ENCODE measurements at regions not wholly inside any gene's neighbourhood (a gene's known extent, or its start where the extent isn't known, plus 50 kb on each side); places are given as distances from the start of the nearest gene placed in this dataset.

DNA sequence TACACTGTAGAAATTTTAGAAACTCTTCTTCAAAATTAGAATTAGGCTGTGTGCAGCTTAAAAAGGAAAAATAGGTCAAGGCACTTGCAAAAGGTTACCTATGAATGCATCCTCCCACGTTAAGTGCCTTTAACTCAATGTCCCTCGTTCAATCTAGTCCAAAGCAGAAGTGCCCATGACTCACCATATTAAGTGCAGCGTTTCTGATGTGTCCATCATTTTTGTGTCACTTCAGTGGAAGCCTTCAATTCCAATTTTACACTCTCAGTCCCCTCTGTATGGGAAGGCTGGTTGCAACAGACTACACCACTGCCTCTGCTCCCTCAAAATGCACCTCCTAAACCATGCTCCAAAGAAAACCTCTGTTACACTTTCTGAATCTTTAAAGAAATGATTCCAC is 53.4 kb downstream of the FOXB1 start:
- Histone ChIP-seq H3K4me3 (no peak overlapping the region), H3K4me1 (no peaks in the 10 kb centered on the region), H3K9me3 (peaks cover 0 to 9% (median 0%) of the 10 kb centered on the region in 3 donors), H3K27me3 (peaks cover 0 to 2% (median 0%) of the 10 kb centered on the region in 3 donors), H3K27ac (no peak overlapping the region), H3K36me3 (no peaks in the 10 kb centered on the region)
- DNase-seq (no peak), ATAC-seq (no peak)
- in situ Hi-C loops (cut with MboI; ENCODE audit: low sequenced_read_pairs in 4 of 4) (no loop called here), intact Hi-C loops (cut with DNase I; ENCODE audit: low total_unique reads) (no loop called here)
- TF ChIP-seq, protein P1, sequence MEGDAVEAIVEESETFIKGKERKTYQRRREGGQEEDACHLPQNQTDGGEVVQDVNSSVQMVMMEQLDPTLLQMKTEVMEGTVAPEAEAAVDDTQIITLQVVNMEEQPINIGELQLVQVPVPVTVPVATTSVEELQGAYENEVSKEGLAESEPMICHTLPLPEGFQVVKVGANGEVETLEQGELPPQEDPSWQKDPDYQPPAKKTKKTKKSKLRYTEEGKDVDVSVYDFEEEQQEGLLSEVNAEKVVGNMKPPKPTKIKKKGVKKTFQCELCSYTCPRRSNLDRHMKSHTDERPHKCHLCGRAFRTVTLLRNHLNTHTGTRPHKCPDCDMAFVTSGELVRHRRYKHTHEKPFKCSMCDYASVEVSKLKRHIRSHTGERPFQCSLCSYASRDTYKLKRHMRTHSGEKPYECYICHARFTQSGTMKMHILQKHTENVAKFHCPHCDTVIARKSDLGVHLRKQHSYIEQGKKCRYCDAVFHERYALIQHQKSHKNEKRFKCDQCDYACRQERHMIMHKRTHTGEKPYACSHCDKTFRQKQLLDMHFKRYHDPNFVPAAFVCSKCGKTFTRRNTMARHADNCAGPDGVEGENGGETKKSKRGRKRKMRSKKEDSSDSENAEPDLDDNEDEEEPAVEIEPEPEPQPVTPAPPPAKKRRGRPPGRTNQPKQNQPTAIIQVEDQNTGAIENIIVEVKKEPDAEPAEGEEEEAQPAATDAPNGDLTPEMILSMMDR (IDR thresholded peaks at IDR 0.05 in 4 of 5, conservative IDR thresholded peaks at IDR 0.05 in 1 of 5), result no peak
- TF ChIP-seq POLR2A (IDR thresholded peaks at IDR 0.05), result no peak

DNA sequence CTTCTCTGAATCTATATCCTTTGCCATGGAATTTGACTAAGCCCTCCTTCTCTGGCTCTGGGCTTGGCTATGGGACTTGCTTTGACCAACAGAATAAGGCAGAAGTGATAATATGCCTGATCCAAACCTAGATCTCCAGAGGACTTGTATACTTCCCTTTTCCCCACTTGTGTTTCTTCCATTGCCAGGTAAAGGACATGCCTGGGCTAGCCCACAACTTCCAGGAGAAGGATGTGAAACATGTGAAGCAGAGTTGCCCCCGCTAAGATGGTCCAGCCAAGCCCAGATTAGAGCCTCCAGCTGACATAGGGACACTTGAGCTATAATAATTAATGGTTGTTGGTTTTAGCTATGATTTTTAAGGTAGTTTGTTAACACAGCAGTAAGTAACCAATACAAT is 55.1 kb downstream of the FOXB1 start:
- in situ Hi-C loops (cut with MboI; ENCODE audit: low sequenced_read_pairs in 4 of 4) (no loop called here), intact Hi-C loops (cut with DNase I; ENCODE audit: low total_unique reads) (no loop called here)
- no peaks in the 10 kb centered on the region for H3K4me1 ChIP-seq
- no peaks in the 10 kb centered on the region for H3K36me3 ChIP-seq
- H3K27ac ChIP-seq, result no peak overlapping the region
- no peak for DNase-seq
- no peak overlapping the region for H3K4me3 ChIP-seq
- H3K27me3 ChIP-seq, result no peaks in the 10 kb centered on the region
- peaks cover 0 to 9% (median 0%) of the 10 kb centered on the region in 3 donors for H3K9me3 ChIP-seq
- no peak for TF ChIP-seq POLR2A (IDR thresholded peaks at IDR 0.05)
- TF ChIP-seq, protein P1 (IDR thresholded peaks at IDR 0.05 in 4 of 5, conservative IDR thresholded peaks at IDR 0.05 in 1 of 5), result no peak
- no peak for ATAC-seq

DNA sequence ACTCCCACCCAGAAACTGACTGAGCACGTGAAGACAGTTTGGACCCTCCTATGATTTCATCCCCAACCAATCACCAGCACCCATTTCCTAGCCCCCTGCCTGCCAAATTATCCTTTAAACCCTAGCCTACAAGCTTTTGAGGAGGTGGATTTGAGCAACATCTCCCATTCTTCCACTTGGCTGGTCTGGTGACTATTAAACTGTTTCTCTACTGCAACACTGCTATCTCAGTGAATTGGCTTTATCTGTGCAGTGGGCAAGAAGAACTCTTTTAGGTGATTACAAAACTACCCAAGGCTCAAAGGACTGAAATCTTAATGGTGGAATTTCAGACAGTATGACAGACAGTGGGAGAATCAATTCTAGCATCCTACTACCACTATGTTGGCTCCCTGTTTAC is 57.6 kb downstream of the FOXB1 start:
- Histone ChIP-seq H3K27me3 (peaks cover 0 to 2% (median 0%) of the 10 kb centered on the region in 3 donors), H3K4me1 (no peaks in the 10 kb centered on the region), H3K4me3 (no peak overlapping the region), H3K27ac (no peak overlapping the region), H3K36me3 (no peaks in the 10 kb centered on the region), H3K9me3 (peaks cover 0 to 9% (median 0%) of the 10 kb centered on the region in 3 donors)
- DNase-seq (no peak), ATAC-seq (no peak)
- no peak for TF ChIP-seq POLR2A (IDR thresholded peaks at IDR 0.05)
- TF ChIP-seq, protein P1 (IDR thresholded peaks at IDR 0.05 in 4 of 5, conservative IDR thresholded peaks at IDR 0.05 in 1 of 5), result no peak
- in situ Hi-C loops (cut with MboI; ENCODE audit: low sequenced_read_pairs in 4 of 4) (no loop called here), intact Hi-C loops (cut with DNase I; ENCODE audit: low total_unique reads) (no loop called here)

DNA sequence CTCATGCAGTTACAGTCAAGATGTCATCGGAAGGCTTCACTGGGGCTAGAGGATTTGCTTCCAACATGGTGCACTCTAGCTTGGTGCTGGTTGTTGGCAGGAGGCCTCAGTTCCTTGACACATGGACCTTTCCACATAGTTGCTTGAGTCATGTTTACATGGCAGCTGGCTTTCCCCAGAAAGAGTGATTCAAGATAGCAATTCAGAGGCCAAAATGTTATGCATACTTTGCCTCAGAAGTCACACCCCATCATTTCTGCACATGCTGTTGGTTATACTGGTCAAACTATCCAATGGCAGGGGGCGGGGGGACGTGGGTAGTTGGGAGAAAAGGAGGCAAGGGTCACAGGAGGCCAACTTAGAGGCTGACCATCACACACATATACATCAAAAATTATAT is 58.7 kb downstream of the FOXB1 start:
- no peak overlapping the region for H3K27ac ChIP-seq
- no peak for TF ChIP-seq POLR2A (IDR thresholded peaks at IDR 0.05)
- TF ChIP-seq, protein P1 (IDR thresholded peaks at IDR 0.05 in 4 of 5, conservative IDR thresholded peaks at IDR 0.05 in 1 of 5), result no peak
- intact Hi-C loops (cut with DNase I; ENCODE audit: low total_unique reads) (no loop called here), in situ Hi-C loops (cut with MboI; ENCODE audit: low sequenced_read_pairs in 4 of 4) (no loop called here)
- no peak overlapping the region for H3K4me3 ChIP-seq
- H3K36me3 ChIP-seq, result no peaks in the 10 kb centered on the region
- no peak for ATAC-seq
- peaks cover 0 to 2% (median 0%) of the 10 kb centered on the region in 3 donors for H3K27me3 ChIP-seq
- peaks cover 0 to 9% (median 0%) of the 10 kb centered on the region in 3 donors for H3K9me3 ChIP-seq
- no peaks in the 10 kb centered on the region for H3K4me1 ChIP-seq
- no peak for DNase-seq

DNA sequence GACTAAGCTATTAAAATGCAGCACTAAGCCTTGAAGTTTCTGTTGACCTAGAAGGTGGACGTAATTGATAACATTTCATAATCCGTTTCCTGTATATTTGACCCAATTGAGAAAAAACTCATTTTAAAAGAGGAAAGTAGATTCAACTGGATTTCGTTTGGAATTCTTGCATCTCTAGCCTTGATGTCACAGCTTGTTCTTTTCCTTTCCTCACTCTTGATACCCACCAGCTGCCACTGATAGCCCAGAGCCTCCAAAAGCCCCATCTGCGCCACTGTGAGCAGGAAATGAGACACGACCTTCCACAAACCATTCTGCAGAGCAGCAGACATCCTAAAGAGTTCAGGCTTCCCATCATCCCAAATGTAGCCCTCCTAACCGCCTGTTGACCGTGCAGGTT is 61.8 kb downstream of the FOXB1 start:
- Histone ChIP-seq H3K36me3 (no peaks in the 10 kb centered on the region), H3K27me3 (peaks cover 0 to 2% (median 0%) of the 10 kb centered on the region in 3 donors), H3K27ac (no peak overlapping the region), H3K4me1 (no peaks in the 10 kb centered on the region), H3K4me3 (no peak overlapping the region), H3K9me3 (peaks cover 0 to 9% (median 0%) of the 10 kb centered on the region in 3 donors)
- DNase-seq (no peak), ATAC-seq (no peak)
- intact Hi-C loops (cut with DNase I; ENCODE audit: low total_unique reads) (no loop called here), in situ Hi-C loops (cut with MboI; ENCODE audit: low sequenced_read_pairs in 4 of 4) (no loop called here)
- TF ChIP-seq POLR2A (IDR thresholded peaks at IDR 0.05), result no peak
